Neural cell (in vitro differentiated cells): ENCODE measurements at regions not wholly inside any gene's neighbourhood (a gene's known extent, or its start where the extent isn't known, plus 50 kb on each side); places are given as distances from the start of the nearest gene placed in this dataset.

Source experiments
- H2AFZ ChIP-seq: fragments of 200-600, 300-800 bp; sonication (generic), shearing (Covaris generic); 2 replicates; pipeline ENCODE4 v1.6.0; 2014; ENCODE audit warnings: low read depth, mild to moderate bottlenecking, antibody characterized with exemption, low read length, moderate library complexity
- H3F3A ChIP-seq: fragments of 200-600 bp; shearing (Covaris generic); 2 replicates; pipeline ENCODE4 v1.6.1; 2016; ENCODE audit warnings: mild to moderate bottlenecking, moderate library complexity, mixed read lengths, antibody characterized with exemption, low read length; ENCODE audit not compliant: insufficient read depth, poor library complexity, severe bottlenecking
- H3K27ac ChIP-seq: fragments of 200-600, 300-800 bp; sonication (generic), shearing (Covaris generic); 2 replicates; pipeline ENCODE4 v1.5.1; 2014; ENCODE audit warnings: mild to moderate bottlenecking, low read length, moderate library complexity
- H3K27me3 ChIP-seq: fragments of 300-800, 200-600 bp; sonication (generic), shearing (Covaris generic); 2 replicates; pipeline ENCODE4 v1.6.0; 2014; ENCODE audit warnings: mild to moderate bottlenecking, low read depth, low read length, moderate library complexity; ENCODE audit not compliant: insufficient read depth
- H3K36me3 ChIP-seq: fragments of 300-800, 200-600 bp; sonication (generic), shearing (Covaris generic); 2 replicates; pipeline ENCODE4 v1.5.1; 2014; ENCODE audit warnings: mild to moderate bottlenecking, antibody characterized with exemption, low read length, moderate library complexity; ENCODE audit not compliant: insufficient read depth
- H3K4me2 ChIP-seq: fragments of 300-800, 200-600 bp; sonication (generic), shearing (Covaris generic); 2 replicates; pipeline ENCODE4 v1.6.0; 2014; ENCODE audit warnings: mild to moderate bottlenecking, low read length
- H3K4me3 ChIP-seq: fragments of 300-800, 200-600 bp; sonication (generic), shearing (Covaris generic); 2 replicates; pipeline ENCODE4 v1.5.1; 2014; ENCODE audit warnings: mild to moderate bottlenecking, low read length, moderate library complexity
- H3K79me2 ChIP-seq: fragments of 200-600 bp; shearing (Covaris generic); replicated peaks from 2 replicates; pipeline ENCODE4 v1.6.0; 2014; ENCODE audit warnings: mild to moderate bottlenecking, low read length, moderate library complexity; ENCODE audit not compliant: insufficient read depth
- H3K9ac ChIP-seq: fragments of 300-800, 200-600 bp; sonication (generic), shearing (Covaris generic); 2 replicates; pipeline ENCODE4 v1.6.1; 2016; ENCODE audit warnings: mild to moderate bottlenecking, low read length, mixed read lengths
- H3K9me2 ChIP-seq: fragments of 200-600 bp; shearing (Covaris generic); 2 replicates; pipeline ENCODE4 v1.6.1; 2016; ENCODE audit warnings: mild to moderate bottlenecking, low read length, mixed read lengths; ENCODE audit not compliant: insufficient read depth
- H3K9me3 ChIP-seq: fragments of 200-600, 300-800 bp; sonication (generic), shearing (Covaris generic); 2 replicates; pipeline ENCODE4 v1.6.1; 2016; ENCODE audit warnings: mild to moderate bottlenecking, mixed run types, low read length, moderate library complexity, mixed read lengths
- H4K20me1 ChIP-seq: fragments of 200-600 bp; shearing (Covaris generic); 2 replicates; pipeline ENCODE4 v1.6.1; 2016; ENCODE audit warnings: mild to moderate bottlenecking, mixed run types; ENCODE audit not compliant: insufficient read depth
- CTCF ChIP-seq: fragments of 450-650 bp; IDR thresholded peaks from 2 replicates; pipeline ENCODE4 v1.5.1; 2014; ENCODE audit warnings: antibody characterized with exemption, mild to moderate bottlenecking, moderate library complexity; ENCODE audit not compliant: poor library complexity, severe bottlenecking
- EP300 ChIP-seq: fragments of 450-650 bp; conservative IDR thresholded peaks from 2 replicates; pipeline ENCODE4 v1.6.1; 2014; ENCODE audit warnings: antibody characterized with exemption, mild to moderate bottlenecking, moderate library complexity; ENCODE audit not compliant: poor library complexity, severe bottlenecking
- EZH2 ChIP-seq: fragments of 200-600, 300-800 bp; shearing (Covaris generic), sonication (generic); IDR thresholded peaks from 2 replicates; pipeline ENCODE4 v1.6.1; 2014; ENCODE audit warnings: antibody characterized with exemption, low read length, borderline replicate concordance, mild to moderate bottlenecking; ENCODE audit not compliant: insufficient read depth, poor library complexity, severe bottlenecking
- MXI1 ChIP-seq: fragments of 450-650 bp; conservative IDR thresholded peaks from 2 replicates; pipeline ENCODE4 v1.6.1; 2014; ENCODE audit warnings: antibody characterized with exemption, mild to moderate bottlenecking; ENCODE audit not compliant: poor library complexity, severe bottlenecking
- POLR2AphosphoS5 ChIP-seq: IDR thresholded peaks from 2 replicates; pipeline ENCODE4 v1.6.1; 2012
- RAD21 ChIP-seq: fragments of 450-650 bp; conservative IDR thresholded peaks from 2 replicates; pipeline ENCODE4 v1.6.1; 2014; ENCODE audit warnings: antibody characterized with exemption, mild to moderate bottlenecking, moderate library complexity
- REST ChIP-seq: IDR thresholded peaks from 2 replicates; pipeline ENCODE4 v1.6.1; 2012; ENCODE audit warnings: borderline replicate concordance
- SMC3 ChIP-seq: fragments of 450-650 bp; conservative IDR thresholded peaks from 2 replicates; pipeline ENCODE4 v1.6.1; 2014; ENCODE audit warnings: antibody characterized with exemption, mild to moderate bottlenecking, moderate library complexity; ENCODE audit not compliant: poor library complexity
- TAF1 ChIP-seq: IDR thresholded peaks from 2 replicates; pipeline ENCODE4 v1.6.1; 2012; ENCODE audit warnings: low read depth

GRCh38 chr6:113619077-113619476 lies 238.1 kb upstream of the MARCKS start:
- Histone ChIP-seq H3K9me3 (no peaks in the 10 kb centered on the region), H3K27me3 (no peaks in the 10 kb centered on the region), H3K4me3 (no peak overlapping the region), H3F3A (no peaks in the 10 kb centered on the region), H3K79me2 (no peaks in the 10 kb centered on the region), H3K27ac (no peak overlapping the region), H3K9ac (no peak overlapping the region), H3K36me3 (no peaks in the 10 kb centered on the region), H3K4me2 (no peak overlapping the region), H2AFZ (no peak overlapping the region), H4K20me1 (no peaks in the 10 kb centered on the region), H3K9me2 (no peaks in the 10 kb centered on the region)
- TF ChIP-seq TAF1 (no peak), CTCF (no peak), MXI1 (no peak), EZH2 (no peak), POLR2AphosphoS5 (no peak), EP300 (no peak), REST (no peak), SMC3 (no peak), RAD21 (no peak)

- Histone ChIP-seq H3K79me2 (no peaks in the 10 kb centered on the region), H3K9me3 (no peaks in the 10 kb centered on the region), H3K4me2 (no peak overlapping the region), H3K4me3 (no peak overlapping the region), H3F3A (no peaks in the 10 kb centered on the region), H3K27ac (no peak overlapping the region), H4K20me1 (no peaks in the 10 kb centered on the region), H3K27me3 (no peaks in the 10 kb centered on the region), H3K9ac (no peak overlapping the region), H3K9me2 (no peaks in the 10 kb centered on the region), H2AFZ (no peak overlapping the region), H3K36me3 (no peaks in the 10 kb centered on the region)
- no peak for TF ChIP-seq MXI1
- no peak for TF ChIP-seq EP300
- no peak for TF ChIP-seq EZH2
- TF ChIP-seq POLR2AphosphoS5 = no peak
- no peak for TF ChIP-seq SMC3
- no peak for TF ChIP-seq TAF1
- TF ChIP-seq CTCF = no peak
- no peak for TF ChIP-seq RAD21
Measured at GRCh38 chr6:113620386-113620785, 236.8 kb upstream of the MARCKS start.
